Progenitor cell of endocrine pancreas (in vitro differentiated cells): ENCODE measurements at regions not wholly inside any gene's neighbourhood (a gene's known extent, or its start where the extent isn't known, plus 50 kb on each side); places are given as distances from the start of the nearest gene placed in this dataset.

Experiments used
- DNase-seq: peaks from one replicate; pipeline ENCODE4 v3.0.0; 2021; ENCODE audit warnings: low spot score; ENCODE audit not compliant: unreplicated experiment
- H3K27ac Mint-ChIP-seq: 2 replicates; pipeline ENCODE4 v1.8.0; 2021; ENCODE audit warnings: mild to moderate bottlenecking, moderate library complexity, mixed read lengths
- H3K27me3 Mint-ChIP-seq: 2 replicates; pipeline ENCODE4 v1.8.0; 2021; ENCODE audit warnings: mixed read lengths
- H3K36me3 Mint-ChIP-seq: 2 replicates; pipeline ENCODE4 v1.8.0; 2022; ENCODE audit warnings: mixed read lengths; ENCODE audit not compliant: insufficient read depth
- H3K4me1 Mint-ChIP-seq: 2 replicates; pipeline ENCODE4 v1.8.0; 2021; ENCODE audit warnings: low read depth, mixed read lengths
- H3K4me3 Mint-ChIP-seq: 2 replicates; pipeline ENCODE4 v1.8.0; 2021; ENCODE audit warnings: low read depth, mild to moderate bottlenecking, moderate library complexity, mixed read lengths
- H3K9me3 Mint-ChIP-seq: 2 replicates; pipeline ENCODE4 v1.8.0; 2021; ENCODE audit warnings: low read depth, mixed read lengths
- CTCF ChIP-seq: fragments of 200-600 bp; sonication (generic); IDR thresholded peaks from one replicate; pipeline ENCODE4 v1.5.0; 2021; ENCODE audit warnings: antibody characterized with exemption, mild to moderate bottlenecking; ENCODE audit not compliant: unreplicated experiment

- peaks cover 53% of the 10 kb centered on the region for H3K27me3 Mint-ChIP-seq
- no peak overlapping the region for H3K27ac Mint-ChIP-seq
- DNase-seq: no peak
- peaks cover 12% of the 10 kb centered on the region for H3K4me1 Mint-ChIP-seq
- no peaks in the 10 kb centered on the region for H3K36me3 Mint-ChIP-seq
- no peaks in the 10 kb centered on the region for H3K9me3 Mint-ChIP-seq
- peak overlapping the region; percentile 55 for H3K4me3 Mint-ChIP-seq
- no peak for TF ChIP-seq CTCF
Observed at GRCh38 chr16:66271074-66272060, 95.1 kb upstream of the CDH5 start.

- no peaks in the 10 kb centered on the region for H3K9me3 Mint-ChIP-seq
- H3K4me1 Mint-ChIP-seq: peaks cover 12% of the 10 kb centered on the region
- peaks cover 51% of the 10 kb centered on the region for H3K27me3 Mint-ChIP-seq
- peak overlapping the region; percentile 55 for H3K4me3 Mint-ChIP-seq
- peak; percentile 96 for TF ChIP-seq CTCF
- peak; percentile 77 for DNase-seq
- H3K36me3 Mint-ChIP-seq: no peaks in the 10 kb centered on the region
- H3K27ac Mint-ChIP-seq: no peak overlapping the region
Observed at GRCh38 chr16:66270333-66270927, 96.1 kb upstream of the CDH5 start.

GRCh38 chr16:66269617-66270332, 96.7 kb upstream of the CDH5 start:
- Mint-ChIP-seq H3K27ac (no peak overlapping the region), H3K4me3 (no peak overlapping the region), H3K9me3 (no peaks in the 10 kb centered on the region), H3K27me3 (peaks cover 55% of the 10 kb centered on the region), H3K36me3 (no peaks in the 10 kb centered on the region), H3K4me1 (peaks cover 12% of the 10 kb centered on the region)
- DNase-seq: no peak
- no peak for TF ChIP-seq CTCF

GRCh38 chr16:66267292-66268014, 99.0 kb upstream of the CDH5 start:
- DNase-seq: no peak
- Mint-ChIP-seq H3K36me3 (no peaks in the 10 kb centered on the region), H3K27ac (no peak overlapping the region), H3K9me3 (no peaks in the 10 kb centered on the region), H3K4me1 (peaks cover 7% of the 10 kb centered on the region), H3K4me3 (no peak overlapping the region), H3K27me3 (peaks cover 62% of the 10 kb centered on the region)
- TF ChIP-seq CTCF: no peak
